HCT116 (cell line): ENCODE measurements at regions not wholly inside any gene's neighbourhood (a gene's known extent, or its start where the extent isn't known, plus 50 kb on each side); places are given as distances from the start of the nearest gene placed in this dataset.
"Not testable (repeated sequence)": the region's sequence is repeated elsewhere in the genome, so short reads cannot be mapped to it uniquely, and the experiment has no call there.

Source experiments
- CTCF ChIP-seq, 3 experiments: fragments of 200-600 bp in 1 of 3; sonication (generic) in 1 of 3; IDR thresholded peaks in 2 of 3; conservative IDR thresholded peaks in 1 of 3; 2 replicates each; pipeline ENCODE4 v1.5.1; 2012 to 2017; ENCODE audit warnings: low read depth in 2 of 3, low read length in 2 of 3, antibody characterized with exemption in 1 of 3, borderline replicate concordance in 1 of 3, control low read depth in 1 of 3, mild to moderate bottlenecking in 1 of 3, mixed read lengths in 1 of 3, mixed run types in 1 of 3, moderate library complexity in 1 of 3; ENCODE audit not compliant: insufficient read depth in 1 of 3
- EZH2 ChIP-seq: fragments of 200-600 bp; sonication (generic); IDR thresholded peaks from 2 replicates; pipeline ENCODE4 v1.6.1; 2017; ENCODE audit warnings: antibody characterized with exemption, mixed run types
- JUND ChIP-seq: IDR thresholded peaks from 2 replicates; pipeline ENCODE4 v1.6.1; 2012
- POLR2A ChIP-seq: IDR thresholded peaks from 2 replicates; pipeline ENCODE4 v1.7.0; 2011; ENCODE audit warnings: borderline replicate concordance; ENCODE audit not compliant: insufficient read depth, insufficient read length; ENCODE audit errors: extremely low read depth
- POLR2AphosphoS5 ChIP-seq: IDR thresholded peaks from 2 replicates; pipeline ENCODE4 v1.6.1; 2011; ENCODE audit warnings: mild to moderate bottlenecking, low read depth, low read length, moderate library complexity
- ZNF274 ChIP-seq: fragments of 200-500 bp; sonication (Bioruptor generic); IDR thresholded peaks from 2 replicates; pipeline ENCODE4 v1.6.1; 2014; ENCODE audit warnings: mild to moderate bottlenecking, low read depth, low read length, inconsistent platforms

GRCh38 chr20:29764922-29765610 lies 1492.4 kb upstream of the DEFB115 start:
- TF ChIP-seq CTCF (IDR thresholded peaks at IDR 0.05 in 2 of 3, conservative IDR thresholded peaks at IDR 0.05 in 1 of 3; ENCODE audit: borderline replicate concordance in 1 of 3, insufficient read depth in 1 of 3, low read depth in 2 of 3, low read length in 2 of 3) = peak; percentile 40 to 70 (median 68); a peak in 5 of 6 replicates
- TF ChIP-seq POLR2AphosphoS5, POLR2A, JUND, EZH2, ZNF274: not testable (repeated sequence)
